Hindlimb muscle (tissue), 1 donor: ENCODE measurements at regions not wholly inside any gene's neighbourhood (a gene's known extent, or its start where the extent isn't known, plus 50 kb on each side); places are given as distances from the start of the nearest gene placed in this dataset.

Source experiments
- DNase-seq: peaks from one replicate; pipeline ENCODE4 v3.0.0-alpha.2; 2013

DNA sequence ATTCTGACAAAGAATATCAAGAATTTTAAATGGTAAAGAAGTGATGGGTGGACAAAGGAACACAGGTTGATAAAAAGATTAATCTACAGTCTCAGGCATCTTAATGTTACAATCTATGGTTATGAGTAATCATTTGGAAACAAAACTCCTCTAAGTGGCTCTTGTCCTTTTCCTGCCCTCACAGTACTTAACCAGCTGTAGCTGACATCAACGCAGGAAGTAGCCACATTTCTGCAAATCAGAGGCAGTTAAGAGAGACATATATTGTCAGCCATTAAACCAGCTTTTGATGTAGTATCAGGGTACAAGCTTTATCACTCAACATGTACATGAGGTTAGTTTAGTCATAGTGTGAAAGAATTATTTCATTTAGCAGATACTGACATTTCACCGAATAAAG is 244.6 kb downstream of the NR4A2 start:
- DNase-seq: no peak

DNA sequence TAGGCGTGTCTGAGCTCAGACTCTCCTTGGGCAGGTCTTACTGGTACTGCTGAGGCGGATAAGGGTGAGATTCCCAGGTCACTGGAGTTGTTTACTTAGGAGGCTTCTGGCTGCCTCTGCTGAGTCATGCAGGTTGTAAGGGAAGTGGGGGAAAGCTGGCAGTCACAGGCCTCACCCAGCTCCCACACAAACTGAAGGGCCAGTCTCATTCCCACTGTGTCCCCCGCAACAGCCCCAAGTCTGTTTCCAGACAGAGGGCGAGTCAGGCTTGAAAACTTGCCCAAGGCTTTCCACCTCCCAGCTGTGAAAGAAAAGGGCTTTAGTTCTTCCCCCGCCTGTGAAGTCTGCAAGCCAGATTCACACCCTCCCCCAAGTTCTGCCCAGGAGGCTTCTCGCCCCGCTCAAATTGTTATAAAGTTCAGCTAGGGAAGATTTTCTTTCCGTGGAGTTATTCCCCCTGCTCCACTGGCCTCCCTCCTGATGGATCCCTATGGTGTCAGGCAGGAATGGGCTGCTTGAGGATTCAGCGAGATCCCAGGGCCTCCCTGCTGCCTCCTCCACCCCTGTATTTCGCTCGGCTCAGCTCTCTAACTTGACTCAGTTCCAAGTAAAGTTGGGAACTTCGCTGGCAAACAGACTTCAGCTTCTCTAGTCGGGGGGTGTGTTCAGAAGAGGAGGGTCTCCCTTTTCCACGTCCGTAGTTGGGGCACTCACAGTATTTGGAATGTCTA is 248.6 kb downstream of the NR4A2 start:
- DNase-seq: no peak

DNA sequence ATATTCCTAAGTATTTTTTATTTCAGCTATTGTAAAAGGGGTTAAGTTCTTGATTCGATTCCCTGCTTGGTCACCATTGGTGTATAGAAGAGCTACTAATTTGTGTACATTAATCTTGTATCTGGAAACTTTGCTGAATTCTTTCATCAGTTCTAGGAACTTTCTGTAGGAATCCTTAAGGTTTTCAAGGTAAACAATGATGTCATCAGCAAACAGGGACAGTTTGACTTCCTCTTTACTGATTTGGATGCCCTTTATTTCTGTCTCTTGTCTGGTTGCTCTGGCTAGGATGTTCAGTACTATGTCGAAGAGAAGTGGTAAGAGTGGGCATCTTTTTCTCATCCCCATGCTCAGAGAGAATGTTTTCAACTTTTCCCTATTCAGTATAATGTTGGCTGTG is 252.7 kb downstream of the NR4A2 start:
- no peak for DNase-seq

DNA sequence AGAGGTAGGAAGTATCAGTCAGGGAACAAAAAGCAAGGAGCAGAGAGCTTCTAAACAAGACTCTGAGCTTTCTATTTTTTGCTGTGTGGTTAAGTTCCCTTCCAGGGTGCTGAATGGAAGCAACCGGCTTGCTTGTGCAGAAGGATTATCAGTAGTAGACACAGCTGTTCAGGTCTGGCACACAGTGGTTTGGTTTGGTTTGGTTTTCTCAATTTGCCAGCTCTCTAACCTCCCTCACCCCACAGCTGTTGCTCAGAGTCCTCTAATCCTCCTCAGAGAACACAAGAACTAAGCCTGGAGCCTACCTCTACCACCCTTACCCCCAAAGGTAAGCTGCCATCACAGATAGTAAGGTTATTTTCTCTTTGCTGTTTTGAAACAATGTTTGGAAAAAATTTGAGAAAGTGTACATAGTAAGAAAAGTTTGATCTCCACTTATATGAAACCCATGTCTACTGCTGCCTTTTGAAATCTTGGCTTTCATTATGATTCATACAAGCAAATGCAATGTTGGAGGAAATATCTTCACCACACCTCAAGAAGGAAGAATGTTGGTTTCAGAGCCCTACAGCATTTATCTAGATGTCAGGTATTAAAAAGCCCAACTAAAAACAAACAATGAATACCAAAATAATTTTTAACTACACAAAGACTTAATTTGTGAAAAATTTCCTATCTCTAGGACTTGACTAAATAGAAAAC is 255.3 kb downstream of the NR4A2 start:
- DNase-seq: no peak

DNA sequence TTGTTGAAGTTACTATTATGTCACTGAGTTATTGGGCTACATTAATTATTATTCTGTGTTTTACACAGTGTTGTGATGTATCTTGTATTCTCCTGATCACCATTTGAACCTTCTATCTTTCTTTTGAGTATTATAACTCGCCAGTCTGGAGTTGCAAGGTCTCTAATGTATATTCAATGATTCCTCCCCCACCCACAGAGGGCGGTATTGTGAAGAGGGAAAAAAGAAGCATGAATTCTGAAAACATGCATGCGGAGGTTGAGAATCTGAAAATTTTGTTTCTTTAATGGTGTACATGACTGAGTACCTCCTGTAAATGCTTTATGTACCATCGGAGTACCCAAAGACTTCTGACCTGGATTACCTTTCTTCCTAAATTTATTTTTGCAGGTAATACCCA is 266.6 kb downstream of the NR4A2 start:
- DNase-seq: no peak

DNA sequence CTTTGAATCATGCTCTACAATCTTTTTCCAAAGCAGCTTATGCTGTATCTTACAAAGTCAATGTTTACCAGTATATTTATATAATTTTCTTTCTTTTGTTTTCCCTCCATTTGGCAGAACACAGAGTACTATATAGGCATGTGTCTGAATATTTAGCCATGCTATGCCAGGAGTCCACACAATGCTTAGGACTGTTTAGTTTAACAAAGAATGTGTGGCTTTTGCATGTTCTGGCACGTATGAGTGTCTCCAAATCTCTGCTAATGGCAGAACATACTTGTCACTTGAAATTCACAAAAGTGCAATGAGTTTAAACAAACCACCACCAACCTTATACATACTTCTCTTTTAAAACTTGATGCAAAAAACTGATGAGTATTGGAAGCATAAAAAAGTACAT is 268.0 kb downstream of the NR4A2 start:
- DNase-seq: no peak

DNA sequence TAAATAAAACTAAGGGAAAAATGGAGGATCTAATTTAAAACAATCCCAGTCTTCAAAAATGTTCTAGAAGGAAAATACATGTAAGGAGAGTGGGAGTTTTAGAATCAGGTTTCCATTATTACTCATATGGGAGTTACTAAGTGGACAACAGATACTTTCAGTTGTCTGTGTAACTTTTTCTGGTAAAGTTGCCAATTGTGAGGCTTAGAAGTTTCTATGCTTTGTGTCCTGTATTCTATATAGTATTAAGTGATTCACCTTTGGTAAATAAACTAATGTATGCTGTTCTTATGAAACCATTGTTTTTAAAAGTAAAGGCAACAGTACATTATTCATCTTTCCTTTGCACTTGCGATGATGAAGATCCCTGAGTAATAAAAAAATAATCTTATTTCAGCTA is 274.9 kb downstream of the NR4A2 start:
- no peak for DNase-seq

DNA sequence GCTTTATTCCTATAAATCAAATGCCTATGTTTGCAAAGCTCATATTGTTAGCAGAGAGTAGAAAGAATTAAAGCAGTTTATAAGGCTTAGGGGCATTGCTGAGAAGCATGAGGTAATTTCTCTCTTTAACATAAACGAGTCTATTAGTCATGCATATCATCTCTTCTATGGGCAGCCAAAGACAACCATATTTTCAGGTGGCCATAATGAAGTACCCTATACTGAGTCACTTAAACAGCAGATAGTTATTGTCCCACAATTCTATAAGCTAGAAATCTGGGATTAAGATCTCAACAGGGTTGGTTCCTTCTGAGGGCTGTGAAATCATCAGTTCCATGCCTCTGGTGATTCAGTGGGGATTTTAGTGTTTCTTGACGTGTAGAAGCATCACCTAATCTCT is 277.5 kb downstream of the NR4A2 start:
- DNase-seq: no peak

DNA sequence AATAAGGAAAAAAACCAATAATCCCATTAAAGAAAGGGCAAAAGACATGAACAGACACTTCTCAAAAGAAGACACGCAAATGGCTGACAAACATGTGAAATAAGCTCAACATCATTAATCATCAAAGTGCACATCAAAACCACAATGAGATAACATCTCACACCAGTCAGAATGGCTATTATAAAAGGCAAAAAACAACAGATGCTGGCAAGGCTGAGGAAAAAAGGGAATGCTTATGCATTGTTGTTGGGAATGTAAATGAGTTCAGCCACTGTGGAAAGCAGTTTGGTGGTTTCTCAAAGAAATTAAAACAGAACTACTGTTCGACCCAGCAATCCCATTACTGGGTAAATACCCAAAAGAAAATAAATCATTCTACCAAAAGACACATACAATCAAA is 285.6 kb downstream of the NR4A2 start:
- DNase-seq: no peak

DNA sequence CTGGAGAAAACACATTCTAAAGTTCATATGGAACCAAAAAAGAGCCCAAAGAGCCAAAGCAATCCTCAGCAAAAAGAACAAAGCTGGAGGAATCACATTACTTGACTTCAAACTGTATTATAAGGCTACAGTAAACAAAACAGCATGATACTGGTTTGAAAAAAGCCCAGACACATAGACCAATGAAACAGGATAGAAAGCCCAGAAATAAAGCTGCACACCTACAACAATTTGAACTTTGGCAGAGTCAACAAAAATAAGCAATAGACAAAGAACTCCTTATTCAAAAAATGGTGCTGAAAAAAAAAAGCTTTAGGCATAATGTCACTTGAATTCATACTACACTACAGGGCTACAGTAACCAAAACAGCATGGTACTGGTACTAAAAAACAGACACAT is 289.6 kb downstream of the NR4A2 start:
- no peak for DNase-seq

DNA sequence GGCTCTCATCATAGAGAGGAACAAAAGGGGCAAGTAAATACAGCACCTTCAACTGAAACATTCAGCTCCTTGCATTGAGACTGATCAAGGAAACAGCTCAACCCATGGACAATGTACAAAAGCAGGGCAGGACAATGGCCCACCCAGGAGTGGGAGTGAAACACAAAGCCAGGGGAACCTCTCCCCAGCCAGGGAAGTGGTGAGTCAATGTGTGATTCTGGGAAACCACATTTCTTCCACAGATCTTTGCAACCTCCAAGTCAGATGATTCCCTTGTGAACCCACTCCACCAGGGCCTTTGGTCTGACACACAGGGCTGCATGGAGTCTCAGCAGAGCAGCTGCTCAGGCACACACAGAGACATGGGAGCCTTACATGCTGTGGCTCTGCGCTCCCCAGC is 294.5 kb downstream of the NR4A2 start:
- no peak for DNase-seq

DNA sequence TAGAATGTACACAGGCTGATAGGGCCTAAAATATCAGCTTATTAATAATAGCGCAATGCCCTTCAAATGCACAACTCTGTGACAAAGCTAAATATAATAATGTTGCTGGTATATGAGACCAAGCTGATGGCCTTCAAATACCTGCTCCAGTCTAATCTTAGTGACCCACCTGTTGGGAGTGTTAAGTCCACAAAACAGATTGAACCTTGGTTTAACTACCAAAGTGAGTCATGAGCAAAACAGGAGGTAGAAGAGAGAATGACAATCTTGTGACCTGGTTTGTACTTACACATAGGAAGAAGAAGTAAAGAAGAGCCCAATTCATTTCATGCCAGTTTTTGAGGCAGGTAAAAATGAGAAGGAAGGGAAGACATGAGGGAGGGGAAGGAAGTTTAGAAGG is 295.0 kb downstream of the NR4A2 start:
- no peak for DNase-seq

DNA sequence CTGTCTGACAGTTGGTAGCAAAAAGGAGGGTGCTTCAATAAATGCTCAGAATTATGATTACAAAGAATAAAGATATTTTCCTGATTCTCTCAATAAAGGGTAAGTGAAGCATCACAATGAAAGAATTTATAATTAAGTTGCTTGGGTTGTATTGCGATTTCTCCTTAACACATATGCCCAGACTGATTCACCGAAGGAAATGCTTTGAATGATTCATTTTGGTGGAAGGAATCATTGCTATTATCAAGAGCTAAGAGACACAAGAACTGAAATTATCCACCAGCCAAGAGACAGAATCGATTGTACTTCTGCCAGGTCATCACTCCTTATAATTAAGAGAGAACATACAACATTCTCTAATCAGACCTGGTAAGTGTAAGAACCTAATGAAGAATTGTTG is 301.4 kb downstream of the NR4A2 start:
- DNase-seq: no peak

DNA sequence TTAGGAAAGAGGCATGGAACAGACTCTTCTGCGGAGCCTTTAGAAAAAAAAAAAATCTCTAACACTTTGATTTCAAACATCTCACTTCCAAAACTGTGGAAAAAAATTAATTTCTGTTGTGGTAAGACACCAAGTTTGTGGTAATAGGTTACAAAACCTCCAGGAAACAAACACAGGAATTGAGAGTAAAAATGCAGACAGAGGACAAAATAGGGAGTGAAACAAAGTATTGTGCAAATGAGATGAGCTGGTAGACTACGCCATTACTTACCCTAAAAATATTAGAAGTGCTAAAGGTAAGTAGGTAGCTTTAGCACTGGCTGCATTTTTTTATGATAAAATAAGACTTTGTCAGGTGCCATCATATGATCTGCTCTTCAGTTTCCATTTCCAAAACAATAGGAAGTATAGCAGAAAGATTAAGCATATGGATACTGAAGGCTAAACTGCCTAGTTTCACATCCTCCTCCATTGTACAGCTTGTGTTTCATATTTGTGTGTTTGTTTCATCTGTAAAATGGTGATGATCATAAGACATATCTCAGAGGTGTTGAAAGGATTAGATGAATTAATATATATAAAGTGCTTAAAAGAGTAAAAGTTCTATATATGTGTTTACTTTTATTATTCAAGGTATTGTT is 309.2 kb downstream of the NR4A2 start:
- DNase-seq: no peak

DNA sequence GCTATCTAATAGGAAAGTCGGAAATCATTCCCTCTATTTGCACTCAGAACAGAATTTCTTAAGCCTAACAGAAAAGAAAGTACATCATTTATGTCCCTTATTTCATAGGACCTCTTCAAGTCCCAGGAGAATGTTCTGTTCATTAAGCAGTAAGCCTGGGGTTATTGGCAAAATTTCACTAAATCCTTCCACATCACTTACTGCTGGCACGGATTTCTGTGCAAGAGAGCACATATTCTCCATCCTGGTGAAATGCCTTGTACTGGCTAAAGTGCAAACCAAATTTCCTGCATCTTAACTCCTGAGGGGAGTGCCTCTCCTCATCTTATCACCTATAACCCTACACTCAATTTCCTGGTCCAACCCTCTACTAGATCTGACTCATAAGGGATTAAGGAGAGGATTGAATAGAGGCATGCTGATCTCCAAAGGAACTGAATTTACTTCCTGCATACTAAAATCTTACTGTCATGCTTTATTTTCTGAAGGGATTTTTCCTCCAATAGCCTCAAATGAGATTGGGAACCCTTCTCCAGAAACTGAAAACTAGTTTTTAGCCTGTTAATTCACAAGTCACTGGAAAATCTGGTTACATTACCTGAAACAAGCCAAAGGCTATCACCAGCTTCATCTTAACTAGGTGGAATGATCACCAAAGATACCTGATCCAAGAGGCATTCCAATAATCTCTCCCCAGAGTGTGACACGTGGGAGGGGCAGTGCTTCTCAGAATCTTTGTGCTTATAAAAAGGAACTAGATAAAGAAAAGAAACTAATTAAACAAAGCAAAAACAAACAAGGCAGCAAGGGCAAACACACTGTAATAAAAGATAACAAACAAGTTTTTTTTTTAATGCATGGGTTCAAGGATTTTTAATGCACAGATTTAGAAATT is 311.1 kb downstream of the NR4A2 start:
- no peak for DNase-seq

DNA sequence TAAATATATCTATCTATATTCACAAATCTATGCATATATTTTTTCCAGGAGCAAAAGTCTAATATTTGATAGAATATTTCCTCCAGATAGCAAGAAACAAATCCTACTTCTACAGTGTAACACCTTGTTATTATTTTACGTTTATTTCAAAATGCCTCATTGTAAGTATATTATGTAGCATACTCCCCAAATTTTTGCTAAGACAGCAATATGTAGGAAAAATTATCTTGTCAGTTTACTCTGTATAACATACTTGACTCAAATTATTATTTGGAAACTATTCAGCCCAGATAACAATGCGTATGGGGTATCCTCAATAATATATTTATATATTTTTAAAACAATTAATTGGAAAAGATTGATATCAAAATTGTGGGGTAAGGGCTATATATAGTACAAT is 313.2 kb downstream of the NR4A2 start:
- DNase-seq: no peak

DNA sequence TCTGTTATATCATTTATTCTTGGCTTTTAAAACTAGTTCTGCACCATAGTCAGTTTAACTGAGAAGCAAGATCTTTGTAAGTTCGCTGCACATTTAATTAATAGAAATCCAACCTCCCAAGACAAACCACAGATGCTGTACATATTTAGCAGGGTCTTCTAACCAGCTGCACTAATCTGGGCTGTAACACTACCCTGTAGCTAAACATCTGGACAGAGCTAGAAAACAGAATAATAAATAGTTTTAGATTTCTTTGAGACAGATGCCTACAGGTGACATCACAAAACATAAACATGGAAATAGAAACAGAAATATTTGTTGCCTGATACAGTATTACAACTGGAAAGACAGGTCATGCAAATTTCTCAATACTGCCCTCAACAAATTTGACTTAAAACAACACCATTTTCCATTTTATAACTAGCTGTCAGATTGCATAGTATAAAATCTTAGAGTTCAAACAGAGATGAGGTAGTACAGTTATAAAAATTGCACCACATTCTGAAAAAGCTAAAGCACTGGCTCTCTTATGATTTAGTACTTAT is 315.1 kb downstream of the NR4A2 start:
- no peak for DNase-seq

DNA sequence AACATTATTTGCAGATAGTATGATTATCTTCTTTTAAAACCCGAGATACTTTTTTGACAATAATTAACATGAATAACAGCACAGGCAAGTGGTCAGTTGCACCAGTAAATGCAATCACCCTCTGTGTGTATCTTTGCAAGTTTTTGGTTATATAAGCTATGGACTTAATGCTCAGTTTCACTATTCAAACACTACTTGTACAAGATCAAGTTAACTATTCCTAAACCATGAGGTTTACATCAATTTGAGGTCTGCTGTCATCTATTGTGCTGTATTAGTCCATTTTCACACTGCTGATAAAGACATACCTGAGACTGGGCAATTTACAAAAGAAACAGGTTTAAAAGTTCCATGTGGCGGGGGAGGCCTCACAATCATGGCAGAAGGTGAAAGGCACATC is 323.2 kb downstream of the NR4A2 start:
- DNase-seq: no peak

DNA sequence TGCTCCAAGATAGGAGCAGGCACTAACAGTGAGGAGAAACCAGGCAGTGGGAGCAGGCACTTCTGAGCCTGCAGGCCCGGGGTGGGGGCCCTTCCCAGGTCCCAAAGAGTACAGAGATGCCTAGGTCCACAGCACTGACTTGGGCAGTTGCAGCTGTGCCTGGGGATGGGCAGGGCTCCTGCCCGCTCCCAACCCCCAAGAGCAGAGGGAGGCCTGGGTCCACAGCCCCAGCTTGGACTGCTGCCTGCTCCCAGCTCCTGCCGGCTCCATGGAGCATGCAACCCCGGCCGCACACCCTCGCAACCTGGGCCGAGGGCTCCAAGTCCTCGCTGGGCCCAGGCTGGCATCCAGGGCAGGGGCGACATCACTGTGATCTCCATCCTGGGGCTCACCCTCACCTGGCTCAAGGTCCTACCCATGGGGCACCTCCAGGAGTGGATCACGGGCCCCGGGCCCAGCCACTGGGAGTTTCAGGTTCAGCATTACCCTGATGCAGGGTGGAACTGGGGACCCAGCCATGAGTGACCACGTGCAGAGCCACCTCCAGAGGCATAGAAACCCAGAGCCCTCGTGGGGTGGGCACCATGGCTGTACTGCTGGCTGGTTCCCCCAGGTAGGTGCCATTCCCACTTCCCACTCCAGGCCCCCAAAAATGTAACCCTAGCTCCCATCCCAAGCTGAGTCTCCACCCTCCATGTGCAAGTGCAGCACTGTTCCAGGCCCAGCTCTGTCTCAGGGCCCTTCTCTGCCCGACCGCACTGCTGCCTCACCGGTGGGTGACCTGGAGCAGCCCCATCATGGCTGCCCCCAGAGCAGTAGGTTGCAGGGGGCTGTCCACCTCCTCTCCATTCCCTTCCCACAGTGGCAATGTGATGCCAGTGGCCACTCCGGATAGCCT is 325.6 kb downstream of the NR4A2 start:
- DNase-seq: no peak

DNA sequence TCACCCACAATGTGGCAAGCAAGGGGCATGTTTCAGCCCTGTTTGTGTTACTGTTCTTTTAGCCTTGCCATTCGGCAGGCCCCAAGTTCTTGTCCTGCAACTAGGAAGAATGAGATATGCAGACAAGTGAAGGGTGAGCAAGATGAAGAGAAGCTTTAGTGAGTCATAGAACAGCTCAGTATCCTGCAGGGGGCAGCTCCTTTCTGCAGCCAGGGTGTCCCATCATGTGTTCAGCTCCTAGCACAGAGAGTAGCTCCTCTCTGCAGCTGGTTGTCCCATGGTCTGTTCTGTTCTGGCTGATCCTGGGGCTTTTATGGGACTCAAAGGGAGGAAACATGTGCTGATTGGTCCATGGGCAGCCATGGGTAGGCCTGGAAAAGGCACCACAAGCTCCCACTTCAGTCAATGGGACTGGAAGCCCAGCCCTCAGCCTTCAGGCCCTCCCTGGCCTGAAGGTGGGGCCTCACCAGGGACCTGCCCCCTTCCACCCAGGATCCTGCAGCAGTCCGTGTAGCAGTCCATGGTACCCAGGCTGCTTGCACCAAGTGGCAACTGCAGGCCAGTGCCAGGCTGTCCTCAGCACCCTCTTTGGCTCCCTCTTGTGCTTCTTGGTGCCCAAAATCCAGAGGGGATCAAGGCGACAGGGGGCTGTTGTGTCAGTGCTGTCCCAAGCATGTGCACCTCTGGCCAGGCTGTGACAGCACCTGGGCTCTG is 326.4 kb downstream of the NR4A2 start:
- DNase-seq: no peak

DNA sequence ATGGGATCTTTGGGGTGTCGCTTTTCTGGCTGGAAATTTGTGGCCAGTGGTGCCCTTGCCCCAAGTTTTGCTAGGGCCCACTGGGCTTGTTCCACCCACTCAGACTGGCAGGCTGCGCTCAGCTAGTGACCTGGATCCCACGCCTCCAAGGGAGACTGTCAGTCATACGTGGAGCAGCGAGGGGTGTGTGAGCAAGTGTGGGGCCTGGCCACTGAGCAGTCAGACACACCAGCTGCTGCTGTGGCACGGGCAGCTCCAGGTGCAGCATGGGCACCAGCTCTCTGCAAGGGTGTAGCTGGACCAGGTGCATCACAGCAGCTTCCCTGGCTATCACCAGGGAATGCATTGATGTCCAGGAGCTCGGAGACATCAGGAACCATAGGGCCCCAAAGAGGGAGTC is 327.0 kb downstream of the NR4A2 start:
- DNase-seq: no peak
